Stimulated activated CD8-positive, alpha-beta memory T cell treated with anti-CD3 and anti-CD28 coated beads, Interleukin-12 subunit alpha, Interleukin-12 subunit beta, amount 100 ng/mL, for 1 hour (primary cell): ENCODE measurements at regions not wholly inside any gene's neighbourhood (a gene's known extent, or its start where the extent isn't known, plus 50 kb on each side); places are given as distances from the start of the nearest gene placed in this dataset.
"Not testable (repeated sequence)": the region's sequence is repeated elsewhere in the genome, so short reads cannot be mapped to it uniquely, and the experiment has no call there.

ENCODE experiments used
- DNase-seq: peaks from one replicate; pipeline ENCODE4 v3.0.0-alpha.2; 2020; ENCODE audit warnings: low read depth

GRCh38 chr10:3571310-3571825 lies 213.6 kb downstream of the KLF6 start:
- no peak for DNase-seq

- DNase-seq: no peak
These were observed 214.1 kb downstream of the KLF6 start for GRCh38 chr10:3570855-3571266.

GRCh38 chr10:3570131-3570729 lies 214.8 kb downstream of the KLF6 start:
- no peak for DNase-seq

GRCh38 chr10:3568983-3569382 lies 216.0 kb downstream of the KLF6 start:
- DNase-seq: no peak

- no peak for DNase-seq
These were observed 216.6 kb downstream of the KLF6 start for GRCh38 chr10:3568392-3568791.

- no peak for DNase-seq
These were observed 217.6 kb downstream of the KLF6 start for GRCh38 chr10:3567291-3567963.

GRCh38 chr10:3566627-3567026 lies 218.4 kb downstream of the KLF6 start:
- DNase-seq: no peak

GRCh38 chr10:3564346-3565002 lies 220.5 kb downstream of the KLF6 start:
- no peak for DNase-seq

GRCh38 chr10:3563298-3563697 lies 221.7 kb downstream of the KLF6 start:
- no peak for DNase-seq

- not testable (repeated sequence) for DNase-seq
These were observed 224.4 kb downstream of the KLF6 start for GRCh38 chr10:3560628-3561027.

GRCh38 chr10:3559527-3559926 lies 225.5 kb downstream of the KLF6 start:
- DNase-seq: no peak

GRCh38 chr10:3559011-3559410 lies 226.0 kb downstream of the KLF6 start:
- no peak for DNase-seq

- not testable (repeated sequence) for DNase-seq
These were observed 228.6 kb downstream of the KLF6 start for GRCh38 chr10:3556191-3557017.

- DNase-seq: no peak
These were observed 230.9 kb downstream of the KLF6 start for GRCh38 chr10:3554121-3554522.

- no peak for DNase-seq
These were observed 232.7 kb downstream of the KLF6 start for GRCh38 chr10:3552281-3552680.

- no peak for DNase-seq
These were observed 233.2 kb downstream of the KLF6 start for GRCh38 chr10:3551761-3552160.

GRCh38 chr10:3549118-3549517 lies 235.9 kb downstream of the KLF6 start:
- DNase-seq: no peak

GRCh38 chr10:3548702-3549101 lies 236.3 kb downstream of the KLF6 start:
- no peak for DNase-seq

- no peak for DNase-seq
These were observed 236.9 kb downstream of the KLF6 start for GRCh38 chr10:3548076-3548475.

- DNase-seq: no peak
These were observed 240.4 kb downstream of the KLF6 start for GRCh38 chr10:3544561-3544960.

GRCh38 chr10:3542185-3542611 lies 242.8 kb downstream of the KLF6 start:
- no peak for DNase-seq

GRCh38 chr10:3539696-3540383 lies 245.2 kb downstream of the KLF6 start:
- DNase-seq: no peak
